ENCODE measurements at regions not wholly inside any gene's neighbourhood (a gene's known extent, or its start where the extent isn't known, plus 50 kb on each side); places are given as distances from the start of the nearest gene placed in this dataset.

DNA sequence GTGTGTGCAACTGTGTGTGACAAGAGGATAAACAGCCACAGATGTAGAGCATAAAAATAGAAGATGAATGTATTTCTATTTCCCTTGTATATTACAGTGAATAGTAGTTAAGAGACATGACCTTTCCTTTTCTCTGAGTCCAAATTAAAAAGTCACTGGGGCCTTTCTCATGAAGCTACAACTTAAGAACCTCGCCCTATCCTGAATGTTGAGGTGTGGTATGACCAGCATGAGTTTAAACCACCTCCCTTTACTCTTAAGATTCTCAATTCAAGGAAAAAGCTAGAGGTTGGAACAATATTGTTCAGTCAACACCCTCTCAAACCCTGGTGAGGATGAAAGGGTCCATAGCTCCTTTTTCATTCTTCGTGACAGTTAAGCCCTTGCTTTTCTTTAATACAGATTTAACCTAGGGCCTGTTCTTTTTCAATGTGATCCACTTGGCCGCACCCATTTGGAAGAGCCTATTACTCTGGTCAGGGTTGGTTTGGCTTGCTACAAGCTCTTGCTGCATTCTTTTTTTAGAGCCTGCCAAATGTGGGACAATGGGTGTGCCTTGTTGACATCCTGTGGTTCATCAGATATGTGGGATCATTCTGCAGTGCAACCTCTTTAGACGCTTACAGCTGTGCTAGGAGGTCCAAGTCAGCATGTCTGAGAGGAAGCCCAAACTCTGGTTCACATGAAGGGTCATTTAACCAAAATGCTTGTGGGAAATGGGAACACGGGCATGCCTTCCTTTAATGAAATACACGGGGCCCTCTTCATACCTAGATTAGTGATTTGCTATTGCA lies 290.0 kb downstream of the HAO1 start:
- TF ChIP-seq, protein P1, sequence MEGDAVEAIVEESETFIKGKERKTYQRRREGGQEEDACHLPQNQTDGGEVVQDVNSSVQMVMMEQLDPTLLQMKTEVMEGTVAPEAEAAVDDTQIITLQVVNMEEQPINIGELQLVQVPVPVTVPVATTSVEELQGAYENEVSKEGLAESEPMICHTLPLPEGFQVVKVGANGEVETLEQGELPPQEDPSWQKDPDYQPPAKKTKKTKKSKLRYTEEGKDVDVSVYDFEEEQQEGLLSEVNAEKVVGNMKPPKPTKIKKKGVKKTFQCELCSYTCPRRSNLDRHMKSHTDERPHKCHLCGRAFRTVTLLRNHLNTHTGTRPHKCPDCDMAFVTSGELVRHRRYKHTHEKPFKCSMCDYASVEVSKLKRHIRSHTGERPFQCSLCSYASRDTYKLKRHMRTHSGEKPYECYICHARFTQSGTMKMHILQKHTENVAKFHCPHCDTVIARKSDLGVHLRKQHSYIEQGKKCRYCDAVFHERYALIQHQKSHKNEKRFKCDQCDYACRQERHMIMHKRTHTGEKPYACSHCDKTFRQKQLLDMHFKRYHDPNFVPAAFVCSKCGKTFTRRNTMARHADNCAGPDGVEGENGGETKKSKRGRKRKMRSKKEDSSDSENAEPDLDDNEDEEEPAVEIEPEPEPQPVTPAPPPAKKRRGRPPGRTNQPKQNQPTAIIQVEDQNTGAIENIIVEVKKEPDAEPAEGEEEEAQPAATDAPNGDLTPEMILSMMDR (IDR thresholded peaks at IDR 0.05): no peak
- TF ChIP-seq POLR2AphosphoS5 (IDR thresholded peaks at IDR 0.05): no peak
- no peak for TF ChIP-seq POLR2A (IDR thresholded peaks at IDR 0.05)
